ENCODE measurements at regions not wholly inside any gene's neighbourhood (a gene's known extent, or its start where the extent isn't known, plus 50 kb on each side); places are given as distances from the start of the nearest gene placed in this dataset.

DNA sequence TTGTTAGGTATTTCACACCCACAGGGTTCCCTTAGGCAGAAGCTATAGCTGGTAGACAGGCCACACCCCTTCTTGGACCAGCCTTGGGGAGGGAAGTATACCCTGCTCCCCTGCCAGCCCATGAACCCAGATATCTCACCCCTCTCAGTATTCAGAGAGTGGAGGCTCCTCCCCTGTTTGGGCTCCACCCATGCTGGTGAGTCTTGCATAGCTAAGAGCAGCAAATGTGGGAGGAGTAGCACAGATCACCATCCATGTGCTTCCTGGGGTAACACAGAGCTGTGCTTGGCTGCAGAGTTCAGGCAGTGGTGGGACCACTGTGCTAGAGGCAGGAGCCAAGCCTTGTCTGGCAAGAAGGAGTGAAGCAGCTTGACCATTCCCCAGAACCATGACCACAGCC is 427.2 kb downstream of the ZIC1 start:
- no peak for DNase-seq
- intact Hi-C loops (cut with DNase I; ENCODE audit: low total_unique reads), result no loop called here
- TF ChIP-seq, protein P1, sequence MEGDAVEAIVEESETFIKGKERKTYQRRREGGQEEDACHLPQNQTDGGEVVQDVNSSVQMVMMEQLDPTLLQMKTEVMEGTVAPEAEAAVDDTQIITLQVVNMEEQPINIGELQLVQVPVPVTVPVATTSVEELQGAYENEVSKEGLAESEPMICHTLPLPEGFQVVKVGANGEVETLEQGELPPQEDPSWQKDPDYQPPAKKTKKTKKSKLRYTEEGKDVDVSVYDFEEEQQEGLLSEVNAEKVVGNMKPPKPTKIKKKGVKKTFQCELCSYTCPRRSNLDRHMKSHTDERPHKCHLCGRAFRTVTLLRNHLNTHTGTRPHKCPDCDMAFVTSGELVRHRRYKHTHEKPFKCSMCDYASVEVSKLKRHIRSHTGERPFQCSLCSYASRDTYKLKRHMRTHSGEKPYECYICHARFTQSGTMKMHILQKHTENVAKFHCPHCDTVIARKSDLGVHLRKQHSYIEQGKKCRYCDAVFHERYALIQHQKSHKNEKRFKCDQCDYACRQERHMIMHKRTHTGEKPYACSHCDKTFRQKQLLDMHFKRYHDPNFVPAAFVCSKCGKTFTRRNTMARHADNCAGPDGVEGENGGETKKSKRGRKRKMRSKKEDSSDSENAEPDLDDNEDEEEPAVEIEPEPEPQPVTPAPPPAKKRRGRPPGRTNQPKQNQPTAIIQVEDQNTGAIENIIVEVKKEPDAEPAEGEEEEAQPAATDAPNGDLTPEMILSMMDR (IDR thresholded peaks at IDR 0.05 in 8 of 11, conservative IDR thresholded peaks at IDR 0.05 in 3 of 11), result no peak
- no peak for TF ChIP-seq POLR2A (IDR thresholded peaks at IDR 0.05)
- TF ChIP-seq POLR2AphosphoS5 (IDR thresholded peaks at IDR 0.05), result no peak
- H3K27me3 ChIP-seq (replicated peaks in 1 of 7), result no peaks in the 10 kb centered on the region
- no peak overlapping the region for H3K4me3 ChIP-seq
- no peak overlapping the region for H3K27ac ChIP-seq
- H3K36me3 ChIP-seq, result no peaks in the 10 kb centered on the region
- peaks cover 0 to 3% (median 0%) of the 10 kb centered on the region in 8 donors for H3K9me3 ChIP-seq
- H3K4me1 ChIP-seq, result no peaks in the 10 kb centered on the region

DNA sequence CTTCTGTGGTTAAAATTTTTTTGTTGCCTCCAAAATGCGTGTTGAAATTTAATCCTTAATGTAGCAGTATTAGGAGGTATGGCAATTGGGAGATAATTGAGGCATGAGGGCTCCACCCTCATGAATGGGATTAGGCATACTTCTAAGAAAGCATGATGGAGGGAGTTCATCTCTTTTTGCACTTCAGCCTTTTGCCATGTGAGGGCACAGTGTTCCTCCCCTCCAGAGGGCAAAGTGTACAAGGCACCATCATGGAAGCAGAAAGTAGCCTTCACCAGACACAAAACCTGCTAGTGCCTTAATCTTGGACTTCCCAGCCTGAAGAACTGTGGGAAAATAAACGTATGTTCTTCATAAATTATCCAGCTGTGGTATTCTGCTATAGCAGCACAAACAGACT is 429.5 kb downstream of the ZIC1 start:
- no peak for DNase-seq
- no peaks in the 10 kb centered on the region for H3K36me3 ChIP-seq
- WGBS, 5 donors, result 74 to 91% (median 80%) methylated on average over 2 of the region's 2 CpGs
- H3K4me3 ChIP-seq, result no peak overlapping the region
- H3K27ac ChIP-seq, result no peak overlapping the region
- no peaks in the 10 kb centered on the region for H3K4me1 ChIP-seq
- intact Hi-C loops (cut with DNase I; ENCODE audit: low total_unique reads), result no loop called here
- peaks cover 0 to 3% (median 0%) of the 10 kb centered on the region in 8 donors for H3K9me3 ChIP-seq
- TF ChIP-seq POLR2AphosphoS5 (IDR thresholded peaks at IDR 0.05), result no peak
- TF ChIP-seq, protein P1 (IDR thresholded peaks at IDR 0.05 in 8 of 11, conservative IDR thresholded peaks at IDR 0.05 in 3 of 11), result no peak
- no peak for TF ChIP-seq POLR2A (IDR thresholded peaks at IDR 0.05)
- no peaks in the 10 kb centered on the region for H3K27me3 ChIP-seq (replicated peaks in 1 of 7)

DNA sequence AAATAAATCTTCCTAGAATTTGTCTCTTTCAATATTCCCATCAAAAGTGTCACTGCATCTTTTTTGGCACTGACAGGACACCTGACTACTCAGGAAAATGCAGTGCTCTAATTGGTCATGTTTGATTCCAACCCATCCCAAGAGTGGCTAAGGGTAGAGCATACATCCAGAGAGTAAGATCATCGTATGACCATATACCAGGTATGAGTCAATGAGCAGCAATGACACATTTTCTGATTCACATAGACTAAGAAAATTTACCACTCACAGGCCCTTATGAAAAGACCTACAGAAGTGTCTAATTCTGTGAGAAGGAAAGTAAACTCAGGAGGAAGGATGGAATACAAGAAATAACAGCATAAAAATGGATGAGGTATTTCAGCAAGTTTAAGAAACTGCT is 434.2 kb downstream of the ZIC1 start:
- no peaks in the 10 kb centered on the region for H3K27me3 ChIP-seq (replicated peaks in 1 of 7)
- TF ChIP-seq POLR2A (IDR thresholded peaks at IDR 0.05) (no peak), POLR2AphosphoS5 (IDR thresholded peaks at IDR 0.05) (no peak)
- TF ChIP-seq, protein P1 (IDR thresholded peaks at IDR 0.05 in 8 of 11, conservative IDR thresholded peaks at IDR 0.05 in 3 of 11), result no peak
- intact Hi-C loops (cut with DNase I; ENCODE audit: low total_unique reads), result no loop called here
- H3K9me3 ChIP-seq, result peaks cover 0 to 3% (median 0%) of the 10 kb centered on the region in 8 donors
- 76 to 94% (median 86%) methylated on average over 1 of the region's 1 CpG for WGBS, 5 donors
- H3K36me3 ChIP-seq, result no peaks in the 10 kb centered on the region
- no peak overlapping the region for H3K4me3 ChIP-seq
- H3K27ac ChIP-seq, result no peak overlapping the region
- no peaks in the 10 kb centered on the region for H3K4me1 ChIP-seq
- DNase-seq, result no peak

DNA sequence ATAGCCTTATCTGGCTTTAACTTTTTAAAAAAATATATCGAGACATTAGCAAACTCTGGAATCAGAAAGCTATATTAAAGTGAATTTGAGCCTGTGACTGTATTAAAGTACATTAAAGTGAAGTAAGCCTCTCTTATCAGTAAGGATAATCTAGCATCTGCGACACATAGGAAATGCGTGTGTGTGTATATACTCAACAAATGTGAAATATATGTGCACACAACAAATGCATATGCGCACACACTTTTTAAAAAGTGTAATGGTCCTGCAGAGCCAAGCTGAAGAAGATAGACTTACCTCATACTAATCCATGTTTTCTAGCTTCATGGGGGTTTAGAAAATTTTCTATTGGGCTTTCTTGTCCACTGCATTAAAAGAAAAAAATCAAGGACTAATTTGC is 437.1 kb downstream of the ZIC1 start:
- 66 to 90% (median 89%) methylated on average over 4 of the region's 4 CpGs for WGBS, 5 donors
- H3K36me3 ChIP-seq, result no peaks in the 10 kb centered on the region
- H3K27me3 ChIP-seq (replicated peaks in 1 of 7), result no peaks in the 10 kb centered on the region
- TF ChIP-seq POLR2AphosphoS5 (IDR thresholded peaks at IDR 0.05), result no peak
- TF ChIP-seq, protein P1 (IDR thresholded peaks at IDR 0.05 in 8 of 11, conservative IDR thresholded peaks at IDR 0.05 in 3 of 11), result no peak
- no peak for TF ChIP-seq POLR2A (IDR thresholded peaks at IDR 0.05)
- no peak overlapping the region for H3K27ac ChIP-seq
- no peak overlapping the region for H3K4me3 ChIP-seq
- intact Hi-C loops (cut with DNase I; ENCODE audit: low total_unique reads), result no loop called here
- H3K9me3 ChIP-seq, result no peaks in the 10 kb centered on the region
- no peaks in the 10 kb centered on the region for H3K4me1 ChIP-seq
- no peak for DNase-seq
